Ecto neural progenitor cell (in vitro differentiated cells): ENCODE measurements at regions not wholly inside any gene's neighbourhood (a gene's known extent, or its start where the extent isn't known, plus 50 kb on each side); places are given as distances from the start of the nearest gene placed in this dataset.
"Not testable (repeated sequence)": the region's sequence is repeated elsewhere in the genome, so short reads cannot be mapped to it uniquely, and the experiment has no call there.

ENCODE experiments used
- DNase-seq: peaks from one replicate; pipeline ENCODE4 v3.0.0-alpha.2; 2018; ENCODE audit warnings: low spot score

DNA sequence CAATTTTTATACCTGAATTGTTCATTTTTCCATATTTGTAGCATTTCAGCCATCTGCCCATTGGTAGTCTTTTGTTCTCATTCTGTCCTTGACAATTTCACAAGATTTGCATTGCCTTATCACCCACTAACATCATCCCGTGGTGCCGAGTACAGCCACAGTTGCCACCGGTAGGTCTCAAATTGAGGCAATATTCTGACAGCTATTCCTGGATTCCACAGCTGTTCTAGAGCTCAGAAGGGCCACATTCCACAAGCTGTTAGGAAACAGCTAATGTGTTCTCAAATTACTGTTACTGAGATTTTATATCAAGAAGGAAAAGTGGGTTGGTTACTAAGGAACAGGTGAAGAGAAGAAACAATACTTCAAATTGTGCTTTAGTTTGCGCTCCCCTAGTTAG is 178.8 kb downstream of the RPRM start:
- no peak for DNase-seq

- no peak for DNase-seq
These were observed 179.3 kb downstream of the RPRM start for GRCh38 chr2:153299217-153299616.

- no peak for DNase-seq
These were observed 184.3 kb downstream of the RPRM start for GRCh38 chr2:153294199-153294786.

DNA sequence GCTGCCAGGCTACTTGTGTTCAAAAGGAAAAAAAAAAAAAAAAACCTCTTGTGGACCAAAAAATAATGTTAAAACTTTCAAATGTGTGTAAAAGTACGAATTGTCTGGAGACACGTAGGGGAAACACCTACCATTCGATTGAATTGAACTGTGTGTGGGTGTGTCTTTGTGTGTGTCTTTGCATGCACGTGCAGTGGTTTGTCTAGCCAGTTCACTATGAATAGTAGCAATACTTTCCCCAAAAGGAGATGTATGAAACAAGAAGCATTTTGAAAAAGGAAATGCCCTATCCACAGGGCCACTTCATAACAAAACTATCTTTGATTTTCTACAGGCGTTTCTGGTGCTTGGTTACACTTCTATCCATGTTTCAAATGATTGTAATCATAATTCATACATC is 186.8 kb downstream of the RPRM start:
- DNase-seq: no peak

DNA sequence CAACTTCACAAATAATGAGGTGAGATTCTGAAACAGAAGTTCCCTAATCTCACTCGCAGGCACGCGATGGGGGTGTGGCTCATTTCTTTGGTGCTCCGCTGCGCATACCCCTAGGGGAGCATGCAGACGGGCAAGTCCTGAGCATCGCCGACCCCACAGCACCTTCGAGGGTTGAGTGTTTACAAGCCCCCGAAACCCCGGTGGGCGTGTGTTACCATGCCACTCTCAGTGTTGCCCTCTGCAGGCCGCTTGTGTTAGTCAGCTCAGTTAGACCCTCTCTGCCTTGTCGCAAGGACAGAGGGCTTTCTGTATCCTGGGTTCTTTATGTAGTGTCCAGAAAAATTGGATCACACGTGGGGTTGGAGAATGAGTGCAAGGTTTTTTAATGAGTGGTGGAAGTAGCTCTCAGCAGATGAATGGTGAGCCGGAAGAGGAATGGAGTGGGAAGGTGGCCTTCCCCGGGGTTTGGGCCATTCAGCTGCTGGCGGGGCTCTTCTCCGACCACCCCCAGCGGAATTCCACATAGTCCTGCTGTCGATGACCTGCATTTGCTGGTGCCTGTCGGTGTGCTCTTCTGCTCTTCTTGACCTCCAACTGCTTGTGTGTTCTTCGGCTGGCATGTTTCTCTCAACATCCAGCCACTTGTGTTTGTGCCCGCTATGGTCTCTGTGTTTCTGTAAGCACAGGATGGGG is 191.3 kb downstream of the RPRM start:
- peak; percentile 82 for DNase-seq

GRCh38 chr2:153268941-153269461 is 209.6 kb downstream of the RPRM start:
- no peak for DNase-seq

DNA sequence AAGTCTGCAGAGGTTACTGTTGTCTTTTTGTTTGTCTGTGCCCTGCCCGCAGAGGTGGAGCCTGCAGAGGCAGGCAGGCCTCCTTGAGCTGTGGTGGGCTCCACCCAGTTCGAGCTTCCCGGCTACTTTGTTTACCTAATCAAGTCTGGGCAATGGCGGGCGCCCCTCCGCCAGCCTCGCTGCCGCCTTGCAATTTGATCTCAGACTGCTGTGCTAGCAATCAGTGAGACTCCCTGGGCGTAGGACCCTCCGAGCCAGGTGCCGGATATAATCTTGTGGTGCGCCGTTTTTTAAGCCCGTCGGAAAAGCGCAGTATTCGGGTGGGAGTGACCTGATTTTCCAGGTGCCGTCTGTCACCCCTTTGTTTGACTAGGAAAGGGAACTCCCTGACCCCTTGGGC is 221.7 kb downstream of the RPRM start:
- not testable (repeated sequence) for DNase-seq

GRCh38 chr2:153246636-153247035 is 231.9 kb downstream of the RPRM start:
- not testable (repeated sequence) for DNase-seq

DNA sequence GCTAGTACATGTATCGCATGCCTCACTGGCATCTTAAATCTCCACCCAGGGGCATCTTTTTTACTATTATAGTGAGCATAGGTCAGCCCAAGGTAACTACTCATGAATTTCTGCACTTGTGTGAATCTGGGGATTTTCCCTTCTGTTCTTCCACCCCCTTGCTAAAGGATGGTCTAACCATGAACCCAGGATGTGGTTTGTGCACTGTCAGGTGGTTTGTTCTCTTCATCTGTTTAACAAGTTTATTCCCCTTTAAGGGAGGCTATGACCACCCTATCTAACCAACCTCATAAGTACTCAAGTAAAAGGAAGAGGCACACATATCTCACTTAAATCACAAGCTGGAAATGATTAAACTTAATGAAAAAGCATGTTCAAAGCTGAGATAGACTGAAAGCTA is 243.0 kb downstream of the RPRM start:
- DNase-seq: no peak

- no peak for DNase-seq
These were observed 246.1 kb downstream of the RPRM start for GRCh38 chr2:153232464-153232863.

- DNase-seq: no peak
These were observed 247.6 kb downstream of the RPRM start for GRCh38 chr2:153230977-153231376.

DNA sequence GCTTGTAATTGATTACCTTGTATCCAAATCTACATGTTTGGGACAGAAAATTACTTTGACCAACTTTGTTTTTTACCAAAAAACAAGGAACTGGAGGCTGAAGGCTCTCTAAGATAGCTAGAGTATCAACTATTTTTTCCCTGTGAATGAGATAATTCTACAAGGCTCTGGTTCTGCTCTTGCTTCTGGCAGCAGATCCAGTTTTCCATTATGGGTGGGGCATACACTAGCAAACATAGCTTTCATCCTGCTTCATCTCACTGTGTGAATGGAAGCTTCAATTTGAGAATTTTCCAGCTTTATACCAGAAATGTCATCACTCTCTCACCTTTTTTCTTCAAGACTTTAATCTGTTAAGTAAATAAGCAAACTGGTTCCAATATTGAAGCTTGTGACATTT is 249.7 kb downstream of the RPRM start:
- DNase-seq: no peak

- no peak for DNase-seq
These were observed 250.6 kb downstream of the RPRM start for GRCh38 chr2:153227981-153228380.

GRCh38 chr2:153222231-153223165 is 256.1 kb downstream of the RPRM start:
- DNase-seq: no peak

- DNase-seq: no peak
These were observed 257.1 kb downstream of the RPRM start for GRCh38 chr2:153221506-153221905.

- DNase-seq: no peak
These were observed 257.5 kb downstream of the RPRM start for GRCh38 chr2:153221087-153221486.

GRCh38 chr2:153218851-153219250 is 259.7 kb downstream of the RPRM start:
- DNase-seq: no peak

DNA sequence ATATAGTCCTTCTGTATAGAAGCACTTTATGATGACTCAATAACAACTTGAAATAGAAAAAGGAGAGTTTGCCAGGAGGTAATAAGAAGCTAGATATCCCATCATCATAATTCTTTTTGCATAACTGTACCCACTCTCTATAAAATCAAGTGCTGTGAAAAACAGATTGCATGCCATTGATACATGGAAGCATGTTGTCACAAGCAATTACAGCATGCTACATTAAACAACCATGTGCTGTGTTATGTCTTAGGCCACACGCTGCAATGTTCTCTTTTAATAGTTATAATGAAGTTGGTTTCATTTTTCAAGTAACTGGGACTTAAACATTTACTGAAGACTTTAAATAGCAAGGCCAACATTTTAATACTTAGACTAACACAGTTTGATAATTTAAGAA is 264.2 kb downstream of the RPRM start:
- DNase-seq: no peak

GRCh38 chr2:153213022-153213421 is 265.5 kb downstream of the RPRM start:
- no peak for DNase-seq

DNA sequence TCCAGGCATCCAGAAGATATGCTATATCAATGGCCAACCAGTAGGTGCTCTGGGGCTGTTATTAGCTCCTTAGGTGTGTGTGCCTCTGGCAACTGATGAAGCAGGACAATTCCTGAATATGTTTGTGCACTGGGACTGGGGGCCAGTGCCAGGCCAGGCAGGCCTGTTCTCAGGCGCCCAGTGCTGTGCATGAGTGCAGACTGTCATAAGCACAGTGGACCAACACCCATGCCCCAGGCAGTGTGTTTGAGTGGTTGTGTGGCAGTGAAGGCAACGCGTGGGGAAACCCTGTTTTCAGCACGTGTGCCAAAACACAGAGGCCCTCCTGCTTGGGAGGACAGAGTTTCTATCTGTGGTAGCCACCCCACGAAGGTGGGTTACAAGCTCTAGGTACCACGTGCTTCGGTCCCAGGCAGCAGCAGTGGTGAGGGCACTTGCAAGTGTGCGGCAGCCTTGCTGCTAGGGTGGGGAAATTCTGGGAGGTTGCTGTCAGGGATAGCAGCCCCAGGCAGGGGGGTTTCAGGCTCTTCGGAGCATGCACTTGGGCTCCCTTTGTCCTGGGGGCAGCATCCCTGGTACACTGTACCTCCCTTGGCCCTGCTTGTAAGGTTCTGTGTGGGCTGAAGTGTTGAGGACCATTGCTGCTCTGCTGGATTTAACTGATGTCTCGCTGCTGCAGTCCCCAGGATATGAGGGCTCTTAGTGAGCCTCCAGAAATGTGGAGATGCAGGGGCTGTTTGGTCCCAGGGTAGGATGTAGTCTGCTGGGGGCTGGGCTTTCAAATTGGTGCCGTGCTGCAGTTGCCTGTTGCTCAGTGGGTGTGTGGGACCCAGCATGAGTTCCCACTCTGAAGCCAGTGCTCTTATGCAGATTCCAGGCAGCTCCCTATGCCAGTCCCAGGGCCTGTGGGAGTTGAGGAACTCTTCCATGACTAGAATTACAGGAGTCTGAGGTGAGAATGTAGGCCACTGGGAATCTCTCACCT is 280.9 kb downstream of the RPRM start:
- no peak for DNase-seq

GRCh38 chr2:153196378-153197058 is 282.0 kb downstream of the RPRM start:
- DNase-seq: no peak
